ENCODE measurements at regions not wholly inside any gene's neighbourhood (a gene's known extent, or its start where the extent isn't known, plus 50 kb on each side); places are given as distances from the start of the nearest gene placed in this dataset.
"Not testable (repeated sequence)": the region's sequence is repeated elsewhere in the genome, so short reads cannot be mapped to it uniquely, and the experiment has no call there.

DNA sequence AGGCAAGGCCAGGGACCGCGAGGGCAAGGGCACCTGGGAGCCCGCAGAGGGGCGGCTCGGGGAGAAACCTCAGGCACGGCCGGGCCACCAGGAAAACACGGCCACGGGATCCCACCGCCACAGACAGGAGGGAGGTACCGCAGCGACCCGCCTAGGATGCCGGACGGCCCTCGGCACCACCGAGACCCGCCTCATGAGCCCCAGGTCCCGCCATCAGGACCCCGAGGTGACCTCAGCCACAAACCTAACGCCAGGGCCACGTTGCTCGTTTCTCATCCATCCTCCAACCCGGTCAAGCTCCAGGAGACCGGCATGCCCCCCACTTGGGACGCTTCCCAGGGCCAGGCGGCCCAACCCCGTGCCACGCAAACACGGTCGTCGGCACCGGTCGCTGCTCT, 95.2 kb upstream of the ANKRD30BL start:
- not testable (repeated sequence) for TF ChIP-seq POLR2A (IDR thresholded peaks at IDR 0.05)
- TF ChIP-seq, protein P1, sequence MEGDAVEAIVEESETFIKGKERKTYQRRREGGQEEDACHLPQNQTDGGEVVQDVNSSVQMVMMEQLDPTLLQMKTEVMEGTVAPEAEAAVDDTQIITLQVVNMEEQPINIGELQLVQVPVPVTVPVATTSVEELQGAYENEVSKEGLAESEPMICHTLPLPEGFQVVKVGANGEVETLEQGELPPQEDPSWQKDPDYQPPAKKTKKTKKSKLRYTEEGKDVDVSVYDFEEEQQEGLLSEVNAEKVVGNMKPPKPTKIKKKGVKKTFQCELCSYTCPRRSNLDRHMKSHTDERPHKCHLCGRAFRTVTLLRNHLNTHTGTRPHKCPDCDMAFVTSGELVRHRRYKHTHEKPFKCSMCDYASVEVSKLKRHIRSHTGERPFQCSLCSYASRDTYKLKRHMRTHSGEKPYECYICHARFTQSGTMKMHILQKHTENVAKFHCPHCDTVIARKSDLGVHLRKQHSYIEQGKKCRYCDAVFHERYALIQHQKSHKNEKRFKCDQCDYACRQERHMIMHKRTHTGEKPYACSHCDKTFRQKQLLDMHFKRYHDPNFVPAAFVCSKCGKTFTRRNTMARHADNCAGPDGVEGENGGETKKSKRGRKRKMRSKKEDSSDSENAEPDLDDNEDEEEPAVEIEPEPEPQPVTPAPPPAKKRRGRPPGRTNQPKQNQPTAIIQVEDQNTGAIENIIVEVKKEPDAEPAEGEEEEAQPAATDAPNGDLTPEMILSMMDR (IDR thresholded peaks at IDR 0.05): not testable (repeated sequence)

All from right lobe of liver (tissue), 4 donors.